ENCODE measurements at regions not wholly inside any gene's neighbourhood (a gene's known extent, or its start where the extent isn't known, plus 50 kb on each side); places are given as distances from the start of the nearest gene placed in this dataset.

GRCh38 chr2:105158002-105158401 lies 83.5 kb upstream of the GPR45 start:
- H3K27ac ChIP-seq: no peak overlapping the region

DNA sequence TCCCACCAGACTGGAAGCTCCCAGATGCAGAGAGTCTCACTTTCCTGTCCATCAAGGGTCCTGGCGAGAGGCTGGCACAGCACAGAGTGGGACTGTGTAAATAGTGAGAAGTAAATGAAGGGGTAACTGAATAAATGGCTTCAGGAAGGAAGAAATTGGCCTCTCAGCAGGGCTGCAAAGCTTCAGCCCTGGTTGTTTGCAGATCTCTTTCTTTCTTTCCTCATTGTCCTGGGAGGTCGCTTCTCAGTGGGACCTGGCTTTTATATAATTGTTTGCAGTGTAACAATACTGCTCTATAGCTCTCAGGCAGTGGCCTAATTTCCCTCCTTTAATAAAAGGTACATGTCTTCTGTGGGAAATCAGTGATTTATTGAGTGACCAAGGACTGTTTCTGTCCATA lies 74.9 kb upstream of the GPR45 start:
- 44% methylated on average over 2 of the region's 2 CpGs for WGBS (ENCODE audit: low lambda C conversion rate, missing lambda C conversion rate)

More at GRCh38 chr2:105158002-105158401, 83.5 kb upstream of the GPR45 start:
- Histone ChIP-seq H3K36me3 (replicated peaks; ENCODE audit: insufficient read depth, low read depth) (no peaks in the 10 kb centered on the region), H3K4me2 (no peak overlapping the region), H3K79me2 (no peaks in the 10 kb centered on the region), H4K20me1 (ENCODE audit: insufficient read depth, poor library complexity, severe bottlenecking) (no peaks in the 10 kb centered on the region), H3K4me3 (no peak overlapping the region), H3K4me1 (ENCODE audit: insufficient read depth) (no peaks in the 10 kb centered on the region), H2AFZ (no peak overlapping the region), H3K27me3 (no peaks in the 10 kb centered on the region), H3K9me3 (ENCODE audit: low read depth) (no peaks in the 10 kb centered on the region), H3K9me2 (replicated peaks; ENCODE audit: insufficient read depth) (no peaks in the 10 kb centered on the region)
- no peak for DNase-seq (ENCODE audit: low spot score)
- no peak for TF ChIP-seq EZH2 (IDR thresholded peaks at IDR 0.05; ENCODE audit: borderline replicate concordance)
- no peak for TF ChIP-seq CTCF (IDR thresholded peaks at IDR 0.05; ENCODE audit: poor library complexity)
- TF ChIP-seq EZH2phosphoT487 (IDR thresholded peaks at IDR 0.05; ENCODE audit: low read depth, severe bottlenecking, unreplicated experiment): no peak

DNA sequence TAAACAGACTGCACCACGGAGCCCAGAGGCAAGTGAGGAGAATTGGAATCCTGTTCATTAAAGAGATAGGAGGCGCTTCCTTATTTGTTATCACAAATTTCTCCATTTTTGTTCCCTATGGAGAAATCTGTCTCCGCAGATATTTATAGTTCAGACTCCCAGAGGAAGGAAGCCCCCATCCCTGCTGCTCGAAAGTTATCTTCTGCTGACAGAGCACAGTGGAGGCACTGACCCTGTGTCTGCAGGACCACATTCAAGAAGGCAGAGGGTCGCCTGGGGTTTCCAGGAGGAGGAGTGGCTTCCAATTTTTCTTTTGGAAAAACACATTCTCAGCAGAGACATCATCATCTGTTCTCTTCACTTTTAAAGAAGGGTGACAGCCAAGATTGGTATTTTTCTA lies 73.0 kb upstream of the GPR45 start:
- TF ChIP-seq EZH2 (IDR thresholded peaks at IDR 0.05; ENCODE audit: borderline replicate concordance) (no peak), EZH2phosphoT487 (IDR thresholded peaks at IDR 0.05; ENCODE audit: low read depth, severe bottlenecking, unreplicated experiment) (no peak)
- Histone ChIP-seq H3K4me3 (no peak overlapping the region), H4K20me1 (ENCODE audit: insufficient read depth, poor library complexity, severe bottlenecking) (no peaks in the 10 kb centered on the region), H2AFZ (no peak overlapping the region), H3K9me3 (ENCODE audit: low read depth) (no peaks in the 10 kb centered on the region), H3K4me2 (no peak overlapping the region), H3K79me2 (no peaks in the 10 kb centered on the region), H3K36me3 (replicated peaks; ENCODE audit: insufficient read depth, low read depth) (no peaks in the 10 kb centered on the region), H3K4me1 (ENCODE audit: insufficient read depth) (no peaks in the 10 kb centered on the region), H3K9me2 (replicated peaks; ENCODE audit: insufficient read depth) (no peaks in the 10 kb centered on the region), H3K27ac (no peak overlapping the region), H3K27me3 (no peaks in the 10 kb centered on the region)
- DNase-seq (ENCODE audit: low spot score): no peak
- 69% methylated on average over 5 of the region's 5 CpGs for WGBS (ENCODE audit: low lambda C conversion rate, missing lambda C conversion rate)

More for the DNA sequence above, 74.9 kb upstream of the GPR45 start:
- Histone ChIP-seq H4K20me1 (ENCODE audit: insufficient read depth, poor library complexity, severe bottlenecking) (no peaks in the 10 kb centered on the region), H3K4me3 (no peak overlapping the region), H2AFZ (no peak overlapping the region), H3K4me2 (no peak overlapping the region), H3K79me2 (no peaks in the 10 kb centered on the region), H3K9me3 (ENCODE audit: low read depth) (no peaks in the 10 kb centered on the region), H3K27me3 (no peaks in the 10 kb centered on the region), H3K36me3 (replicated peaks; ENCODE audit: insufficient read depth, low read depth) (no peaks in the 10 kb centered on the region), H3K4me1 (ENCODE audit: insufficient read depth) (no peaks in the 10 kb centered on the region), H3K9me2 (replicated peaks; ENCODE audit: insufficient read depth) (no peaks in the 10 kb centered on the region), H3K27ac (no peak overlapping the region)
- TF ChIP-seq CTCF (IDR thresholded peaks at IDR 0.05; ENCODE audit: poor library complexity) (no peak), EZH2 (IDR thresholded peaks at IDR 0.05; ENCODE audit: borderline replicate concordance) (no peak), EZH2phosphoT487 (IDR thresholded peaks at IDR 0.05; ENCODE audit: low read depth, severe bottlenecking, unreplicated experiment) (no peak)
- DNase-seq (ENCODE audit: low spot score): no peak

DNA sequence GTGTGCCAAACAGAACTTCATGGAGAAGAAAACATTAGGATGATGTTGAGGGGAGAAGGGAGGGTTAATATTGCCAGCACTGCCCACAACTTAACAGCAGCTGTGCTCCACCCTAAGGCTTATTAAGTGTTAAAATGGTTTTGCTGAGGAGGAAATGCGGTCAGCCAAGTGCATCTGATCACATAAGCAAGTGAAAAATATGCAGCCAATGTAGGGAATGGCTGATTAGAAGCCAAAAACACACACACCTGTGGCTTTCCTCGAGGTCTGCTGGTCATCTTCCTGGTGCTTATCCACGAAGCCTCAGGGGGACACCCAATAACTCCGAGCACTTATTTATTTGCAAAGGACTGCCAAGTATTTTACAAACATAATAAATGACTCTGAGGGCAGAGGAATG lies 66.3 kb upstream of the GPR45 start:
- DNase-seq (ENCODE audit: low spot score): no peak
- H4K20me1 ChIP-seq (ENCODE audit: insufficient read depth, poor library complexity, severe bottlenecking): no peaks in the 10 kb centered on the region
- peaks cover 24% of the 10 kb centered on the region for H3K27me3 ChIP-seq
- no peaks in the 10 kb centered on the region for H3K9me3 ChIP-seq (ENCODE audit: low read depth)
- no peaks in the 10 kb centered on the region for H3K9me2 ChIP-seq (replicated peaks; ENCODE audit: insufficient read depth)
- H3K27ac ChIP-seq: no peak overlapping the region
- TF ChIP-seq EZH2phosphoT487 (IDR thresholded peaks at IDR 0.05; ENCODE audit: low read depth, severe bottlenecking, unreplicated experiment) (no peak), CTCF (IDR thresholded peaks at IDR 0.05; ENCODE audit: poor library complexity) (no peak), EZH2 (IDR thresholded peaks at IDR 0.05; ENCODE audit: borderline replicate concordance) (no peak)
- H3K4me2 ChIP-seq: no peak overlapping the region
- no peak overlapping the region for H2AFZ ChIP-seq
- H3K36me3 ChIP-seq (replicated peaks; ENCODE audit: insufficient read depth, low read depth): no peaks in the 10 kb centered on the region
- 28% methylated on average over 4 of the region's 4 CpGs for WGBS (ENCODE audit: low lambda C conversion rate, missing lambda C conversion rate)
- no peak overlapping the region for H3K4me3 ChIP-seq
- no peaks in the 10 kb centered on the region for H3K79me2 ChIP-seq
- no peaks in the 10 kb centered on the region for H3K4me1 ChIP-seq (ENCODE audit: insufficient read depth)
